Esophagus squamous epithelium (tissue), 4 donors: ENCODE measurements at regions not wholly inside any gene's neighbourhood (a gene's known extent, or its start where the extent isn't known, plus 50 kb on each side); places are given as distances from the start of the nearest gene placed in this dataset.

Source experiments
- POLR2A ChIP-seq, 4 donors: fragments of 450-650 bp; IDR thresholded peaks; one replicate each; pipeline ENCODE4 v1.6.1; 2017; ENCODE audit warnings: antibody characterized with exemption in 4 of 4, mild to moderate bottlenecking in 4 of 4, moderate library complexity in 3 of 4
- TF ChIP-seq, protein P1 (sequence below), 6 experiments: fragments of 450-650 bp in 4 of 6; fragments of 200-600 bp in 2 of 6; sonication (generic) in 2 of 6; IDR thresholded peaks; one replicate each; pipeline ENCODE4 v1.5.1; 2016 to 2019; ENCODE audit warnings: antibody characterized with exemption in 6 of 6, mild to moderate bottlenecking in 4 of 6, moderate library complexity in 4 of 6

- TF ChIP-seq, protein P1, sequence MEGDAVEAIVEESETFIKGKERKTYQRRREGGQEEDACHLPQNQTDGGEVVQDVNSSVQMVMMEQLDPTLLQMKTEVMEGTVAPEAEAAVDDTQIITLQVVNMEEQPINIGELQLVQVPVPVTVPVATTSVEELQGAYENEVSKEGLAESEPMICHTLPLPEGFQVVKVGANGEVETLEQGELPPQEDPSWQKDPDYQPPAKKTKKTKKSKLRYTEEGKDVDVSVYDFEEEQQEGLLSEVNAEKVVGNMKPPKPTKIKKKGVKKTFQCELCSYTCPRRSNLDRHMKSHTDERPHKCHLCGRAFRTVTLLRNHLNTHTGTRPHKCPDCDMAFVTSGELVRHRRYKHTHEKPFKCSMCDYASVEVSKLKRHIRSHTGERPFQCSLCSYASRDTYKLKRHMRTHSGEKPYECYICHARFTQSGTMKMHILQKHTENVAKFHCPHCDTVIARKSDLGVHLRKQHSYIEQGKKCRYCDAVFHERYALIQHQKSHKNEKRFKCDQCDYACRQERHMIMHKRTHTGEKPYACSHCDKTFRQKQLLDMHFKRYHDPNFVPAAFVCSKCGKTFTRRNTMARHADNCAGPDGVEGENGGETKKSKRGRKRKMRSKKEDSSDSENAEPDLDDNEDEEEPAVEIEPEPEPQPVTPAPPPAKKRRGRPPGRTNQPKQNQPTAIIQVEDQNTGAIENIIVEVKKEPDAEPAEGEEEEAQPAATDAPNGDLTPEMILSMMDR (IDR thresholded peaks at IDR 0.05) = no peak
- no peak for TF ChIP-seq POLR2A (IDR thresholded peaks at IDR 0.05)
These were observed 202.0 kb downstream of the PCDH19 start for GRCh38 chrX:100208076-100208475.
